Suprapubic skin (tissue), 4 donors: ENCODE measurements at regions not wholly inside any gene's neighbourhood (a gene's known extent, or its start where the extent isn't known, plus 50 kb on each side); places are given as distances from the start of the nearest gene placed in this dataset.
"Not testable (repeated sequence)": the region's sequence is repeated elsewhere in the genome, so short reads cannot be mapped to it uniquely, and the experiment has no call there.

Source experiments
- DNase-seq, 2 donors: peaks; one replicate each; pipeline ENCODE4 v3.0.0-alpha.2; 2019; ENCODE audit warnings: low spot score in 2 of 2
- H3K27ac ChIP-seq: fragments of 200-600 bp; sonication (generic); one replicate; pipeline ENCODE4 v1.5.1; 2019
- H3K27me3 ChIP-seq: fragments of 200-600 bp; sonication (generic); one replicate; pipeline ENCODE4 v1.5.1; 2019
- H3K36me3 ChIP-seq: fragments of 200-600 bp; sonication (generic); one replicate; pipeline ENCODE4 v1.5.1; 2019
- H3K4me1 ChIP-seq: fragments of 200-600 bp; sonication (generic); one replicate; pipeline ENCODE4 v1.5.1; 2019
- H3K4me3 ChIP-seq: fragments of 200-600 bp; sonication (generic); one replicate; pipeline ENCODE4 v1.5.1; 2019; ENCODE audit warnings: mild to moderate bottlenecking
- H3K9me3 ChIP-seq: fragments of 200-600 bp; sonication (generic); one replicate; pipeline ENCODE4 v1.5.1; 2019
- EP300 ChIP-seq: sonication (generic); formaldehyde crosslinking; IDR thresholded peaks from one replicate; pipeline ENCODE4 v1.6.1; 2017; ENCODE audit warnings: antibody characterized with exemption
- POLR2A ChIP-seq, 2 donors: fragments of 450-650 bp; IDR thresholded peaks; one replicate each; pipeline ENCODE4 v1.6.1; 2017; ENCODE audit warnings: antibody characterized with exemption in 2 of 2, mild to moderate bottlenecking in 2 of 2, moderate library complexity in 2 of 2
- POLR2AphosphoS5 ChIP-seq, 3 donors: sonication (generic); formaldehyde crosslinking; IDR thresholded peaks; one replicate each; pipeline ENCODE4 v1.6.1; 2017; ENCODE audit warnings: antibody characterized with exemption in 3 of 3
- WGBS: methylation state at CpG from one replicate; pipeline ENCODE4 v1.1.5; 2018; 5-methylcytosine and 5-hydroxymethylcytosine counted together
- TF ChIP-seq, protein P1 (sequence below), 2 donors: fragments of 200-600 bp in 1 of 2; fragments of 450-650 bp in 1 of 2; sonication (generic) in 1 of 2; IDR thresholded peaks; one replicate each; pipeline ENCODE4 v1.5.1; 2016 to 2019; ENCODE audit warnings: antibody characterized with exemption in 2 of 2, mild to moderate bottlenecking in 1 of 2, moderate library complexity in 1 of 2

DNA sequence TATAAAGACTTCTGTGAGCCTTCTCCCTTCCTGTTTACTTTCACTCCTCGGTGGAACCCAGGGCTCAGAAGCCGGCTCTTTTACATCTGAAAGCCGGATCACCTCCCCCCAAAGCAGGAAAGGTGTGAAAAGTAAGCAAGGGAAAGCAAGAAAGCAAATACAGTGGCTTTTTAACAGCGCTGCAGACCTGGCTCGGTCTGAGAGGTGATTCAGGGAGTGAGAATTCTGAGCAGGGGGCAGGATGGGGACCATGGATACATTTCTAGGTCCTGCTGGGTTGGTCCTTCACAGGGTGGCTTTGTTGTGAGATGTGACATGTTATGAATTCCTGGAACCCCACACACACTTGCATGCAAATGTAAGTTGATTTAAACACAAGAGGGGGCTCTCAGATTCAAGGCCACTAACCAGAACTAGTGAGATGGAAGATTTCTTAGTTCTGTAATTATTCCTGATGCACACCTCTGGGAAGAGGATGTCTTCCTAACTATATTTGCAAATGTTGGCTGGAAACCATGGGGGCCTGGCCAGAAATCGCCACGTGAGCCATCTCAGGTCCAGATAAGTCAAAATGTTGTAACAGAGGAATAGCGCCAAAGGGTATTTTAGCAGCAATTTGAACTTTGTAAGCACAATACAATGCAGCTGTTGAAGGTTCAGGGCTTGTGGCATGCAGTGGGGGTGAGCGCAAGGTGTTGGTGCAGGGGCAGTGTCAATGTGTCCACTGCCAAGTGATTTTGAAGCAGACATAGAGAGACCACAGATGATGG is 670.1 kb upstream of the LCORL start:
- H3K36me3 ChIP-seq, result no peaks in the 10 kb centered on the region
- H3K4me3 ChIP-seq, result no peak overlapping the region
- H3K27ac ChIP-seq, result no peak overlapping the region
- H3K27me3 ChIP-seq, result no peaks in the 10 kb centered on the region
- H3K9me3 ChIP-seq, result no peaks in the 10 kb centered on the region
- no peaks in the 10 kb centered on the region for H3K4me1 ChIP-seq
- TF ChIP-seq, protein P1, sequence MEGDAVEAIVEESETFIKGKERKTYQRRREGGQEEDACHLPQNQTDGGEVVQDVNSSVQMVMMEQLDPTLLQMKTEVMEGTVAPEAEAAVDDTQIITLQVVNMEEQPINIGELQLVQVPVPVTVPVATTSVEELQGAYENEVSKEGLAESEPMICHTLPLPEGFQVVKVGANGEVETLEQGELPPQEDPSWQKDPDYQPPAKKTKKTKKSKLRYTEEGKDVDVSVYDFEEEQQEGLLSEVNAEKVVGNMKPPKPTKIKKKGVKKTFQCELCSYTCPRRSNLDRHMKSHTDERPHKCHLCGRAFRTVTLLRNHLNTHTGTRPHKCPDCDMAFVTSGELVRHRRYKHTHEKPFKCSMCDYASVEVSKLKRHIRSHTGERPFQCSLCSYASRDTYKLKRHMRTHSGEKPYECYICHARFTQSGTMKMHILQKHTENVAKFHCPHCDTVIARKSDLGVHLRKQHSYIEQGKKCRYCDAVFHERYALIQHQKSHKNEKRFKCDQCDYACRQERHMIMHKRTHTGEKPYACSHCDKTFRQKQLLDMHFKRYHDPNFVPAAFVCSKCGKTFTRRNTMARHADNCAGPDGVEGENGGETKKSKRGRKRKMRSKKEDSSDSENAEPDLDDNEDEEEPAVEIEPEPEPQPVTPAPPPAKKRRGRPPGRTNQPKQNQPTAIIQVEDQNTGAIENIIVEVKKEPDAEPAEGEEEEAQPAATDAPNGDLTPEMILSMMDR (IDR thresholded peaks at IDR 0.05), result no peak
- no peak for TF ChIP-seq EP300
- no peak for TF ChIP-seq POLR2AphosphoS5 (IDR thresholded peaks at IDR 0.05)
- no peak for TF ChIP-seq POLR2A (IDR thresholded peaks at IDR 0.05)
- WGBS, result 43% methylated on average over 9 of the region's 9 CpGs
- no peak for DNase-seq

DNA sequence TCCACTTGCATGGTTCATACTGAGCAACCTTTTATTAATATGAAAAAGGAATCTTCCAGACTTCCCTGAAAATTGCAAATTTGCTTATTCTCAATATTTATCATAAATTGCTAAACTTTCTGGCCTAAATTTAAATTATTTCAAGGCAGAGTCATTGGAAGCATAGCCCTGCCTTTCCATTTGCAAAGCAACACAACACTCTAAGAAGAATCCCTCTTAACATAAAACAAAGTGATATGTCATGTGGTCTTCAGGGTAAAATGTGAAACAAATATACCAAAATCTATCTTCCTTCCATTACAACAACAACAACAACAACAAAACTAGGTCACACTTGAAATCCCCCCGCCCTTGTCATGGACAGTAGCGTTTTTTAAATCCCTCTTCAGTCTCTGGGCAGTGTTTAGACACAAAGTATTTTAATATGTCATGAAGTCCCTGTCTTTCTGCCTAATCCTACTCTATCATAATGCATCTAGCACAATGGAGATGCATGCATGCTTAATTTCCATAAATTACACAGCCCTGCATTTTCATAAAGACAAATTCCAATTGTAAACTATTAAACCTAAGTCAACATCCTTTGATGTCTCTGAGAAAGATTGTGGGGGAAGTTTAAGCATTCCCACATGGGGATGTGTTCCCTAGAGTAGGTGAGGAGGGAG is 668.9 kb upstream of the LCORL start:
- Histone ChIP-seq H3K36me3 (no peaks in the 10 kb centered on the region), H3K4me3 (no peak overlapping the region), H3K27ac (no peak overlapping the region), H3K4me1 (no peaks in the 10 kb centered on the region), H3K9me3 (no peaks in the 10 kb centered on the region), H3K27me3 (no peaks in the 10 kb centered on the region)
- DNase-seq, result no peak
- no peak for TF ChIP-seq EP300
- 83% methylated on average over 2 of the region's 2 CpGs for WGBS

DNA sequence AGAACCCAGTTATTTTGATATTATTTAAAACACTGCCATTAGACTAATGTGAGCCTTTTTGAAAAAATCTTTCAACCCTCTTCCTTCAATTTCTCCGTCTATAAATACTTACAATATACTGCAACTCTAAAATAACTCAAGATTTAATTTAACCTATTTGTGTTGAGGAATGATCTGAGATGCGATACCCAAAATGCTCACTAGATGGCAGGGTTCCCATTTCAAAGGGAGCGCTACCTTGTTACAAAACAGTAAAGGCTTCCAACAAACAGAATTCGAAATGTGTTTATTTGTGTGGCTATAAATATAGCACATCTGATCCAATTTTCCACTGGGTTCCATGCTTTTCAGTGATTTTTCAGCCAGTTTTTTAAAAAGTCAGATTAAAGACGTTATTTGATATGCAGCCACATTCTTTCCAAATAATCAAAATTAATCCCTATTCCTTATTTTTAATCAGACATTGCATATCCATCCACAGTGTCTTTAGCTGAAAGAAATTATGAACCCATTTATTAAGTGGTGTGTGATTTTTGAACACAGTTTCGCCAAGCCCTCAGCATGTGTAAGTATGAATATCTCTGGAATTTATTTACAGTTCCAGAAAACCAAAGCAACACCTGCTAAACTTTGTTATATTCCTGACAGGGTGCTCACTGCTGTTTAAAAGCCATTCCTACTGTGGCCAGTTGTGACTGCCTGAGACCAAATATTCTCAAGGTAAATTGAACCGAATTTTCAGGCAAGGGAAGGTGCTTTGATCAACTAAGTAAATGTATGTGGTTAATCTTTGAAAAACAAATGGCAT is 668.0 kb upstream of the LCORL start:
- Histone ChIP-seq H3K36me3 (no peaks in the 10 kb centered on the region), H3K4me1 (no peaks in the 10 kb centered on the region), H3K9me3 (no peaks in the 10 kb centered on the region), H3K4me3 (no peak overlapping the region), H3K27ac (no peak overlapping the region), H3K27me3 (no peaks in the 10 kb centered on the region)
- no peak for DNase-seq
- WGBS, result 9% methylated on average over 7 of the region's 7 CpGs
- TF ChIP-seq, protein P1 (IDR thresholded peaks at IDR 0.05), result peak; percentile 43 to 76
- TF ChIP-seq POLR2A (IDR thresholded peaks at IDR 0.05), result no peak

DNA sequence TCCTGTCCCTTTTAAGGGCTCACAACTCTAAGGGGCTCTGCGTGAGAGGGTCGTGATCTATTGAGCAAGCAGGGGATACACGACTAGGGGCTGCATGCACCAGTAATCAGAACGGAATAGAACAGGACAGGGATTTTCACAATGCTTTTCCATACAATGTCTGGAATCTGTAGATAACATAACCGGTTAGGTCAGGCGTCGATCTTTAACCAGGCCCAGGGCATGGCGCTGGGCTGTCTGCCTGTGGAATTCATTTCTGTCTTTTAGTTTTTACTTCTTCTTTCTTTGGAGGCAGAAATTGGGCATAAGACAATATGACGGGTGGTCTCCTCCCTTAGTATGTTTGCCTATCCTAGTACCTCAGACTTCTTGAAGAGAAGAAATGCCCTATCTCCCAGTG is 666.8 kb upstream of the LCORL start:
- not testable (repeated sequence) for DNase-seq, H3K27me3 ChIP-seq, H3K4me1 ChIP-seq, H3K27ac ChIP-seq, H3K4me3 ChIP-seq, H3K9me3 ChIP-seq, H3K36me3 ChIP-seq
- 85% methylated on average over 9 of the region's 9 CpGs for WGBS

DNA sequence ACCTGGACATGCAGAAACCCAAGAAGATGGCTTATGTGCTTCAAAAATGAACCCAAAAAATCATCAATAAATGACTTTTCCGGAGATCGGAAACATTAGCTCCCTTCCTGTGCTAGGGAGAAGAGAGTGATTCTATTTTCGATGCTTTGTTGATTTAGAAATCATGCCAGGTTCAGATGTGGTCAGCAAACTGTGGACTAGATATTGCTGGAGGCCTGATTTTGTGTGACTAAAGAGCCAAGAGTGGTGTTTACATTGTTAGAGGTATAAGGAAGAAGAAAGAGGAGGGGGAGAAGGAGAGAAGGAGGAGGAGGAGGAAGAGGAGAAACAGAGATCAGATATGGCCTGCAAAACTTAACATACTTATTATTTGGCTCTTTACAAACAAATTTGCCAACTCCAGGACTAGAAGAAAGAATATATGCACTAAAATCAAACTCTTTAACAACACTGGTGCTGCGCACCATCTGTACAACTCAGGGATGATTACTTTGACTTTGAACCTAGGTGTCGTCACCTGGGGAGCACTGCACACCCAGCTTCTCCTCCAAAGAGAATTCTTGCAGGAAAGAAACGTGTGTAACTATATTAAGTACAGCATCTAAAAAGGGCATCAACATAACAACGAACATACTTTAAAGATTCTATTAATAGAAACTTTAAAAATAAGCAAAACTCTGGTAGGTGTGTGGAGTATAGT is 664.9 kb upstream of the LCORL start:
- Histone ChIP-seq H3K9me3 (no peaks in the 10 kb centered on the region), H3K4me3 (no peak overlapping the region), H3K27me3 (no peaks in the 10 kb centered on the region), H3K36me3 (no peaks in the 10 kb centered on the region), H3K4me1 (no peaks in the 10 kb centered on the region), H3K27ac (no peak overlapping the region)
- DNase-seq, result no peak
- WGBS, result 72% methylated on average over 7 of the region's 7 CpGs
- TF ChIP-seq POLR2A (IDR thresholded peaks at IDR 0.05) (no peak), EP300 (no peak), POLR2AphosphoS5 (IDR thresholded peaks at IDR 0.05) (no peak)
- TF ChIP-seq, protein P1 (IDR thresholded peaks at IDR 0.05), result no peak

DNA sequence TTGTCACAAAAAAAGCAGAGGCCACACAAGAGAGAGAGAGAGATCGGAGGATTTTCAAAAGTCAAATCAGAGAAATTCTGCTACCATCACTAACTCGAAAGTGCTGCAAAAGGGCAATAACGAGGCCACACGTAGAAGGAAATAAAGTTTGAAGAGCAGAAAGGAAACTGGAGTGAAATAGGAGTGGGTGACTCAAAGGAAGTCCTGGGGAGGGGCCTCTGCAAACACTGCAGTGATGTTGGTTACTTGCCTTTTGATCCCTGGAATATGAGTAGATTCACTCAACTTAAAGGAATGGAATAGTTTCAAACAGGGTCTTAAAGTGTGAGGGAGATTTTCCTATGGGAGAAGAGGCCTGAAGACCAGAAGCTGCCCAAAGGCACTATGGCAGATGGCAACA is 663.4 kb upstream of the LCORL start:
- TF ChIP-seq, protein P1 (IDR thresholded peaks at IDR 0.05), result no peak
- TF ChIP-seq POLR2A (IDR thresholded peaks at IDR 0.05) (no peak), POLR2AphosphoS5 (IDR thresholded peaks at IDR 0.05) (no peak)
- H3K9me3 ChIP-seq, result no peaks in the 10 kb centered on the region
- WGBS, result 79% methylated on average over 4 of the region's 4 CpGs
- DNase-seq, result no peak
- H3K27ac ChIP-seq, result no peak overlapping the region
- H3K4me3 ChIP-seq, result no peak overlapping the region
- no peaks in the 10 kb centered on the region for H3K36me3 ChIP-seq
- no peaks in the 10 kb centered on the region for H3K27me3 ChIP-seq
- no peaks in the 10 kb centered on the region for H3K4me1 ChIP-seq
